ENCODE measurements at regions not wholly inside any gene's neighbourhood (a gene's known extent, or its start where the extent isn't known, plus 50 kb on each side); places are given as distances from the start of the nearest gene placed in this dataset.

DNA sequence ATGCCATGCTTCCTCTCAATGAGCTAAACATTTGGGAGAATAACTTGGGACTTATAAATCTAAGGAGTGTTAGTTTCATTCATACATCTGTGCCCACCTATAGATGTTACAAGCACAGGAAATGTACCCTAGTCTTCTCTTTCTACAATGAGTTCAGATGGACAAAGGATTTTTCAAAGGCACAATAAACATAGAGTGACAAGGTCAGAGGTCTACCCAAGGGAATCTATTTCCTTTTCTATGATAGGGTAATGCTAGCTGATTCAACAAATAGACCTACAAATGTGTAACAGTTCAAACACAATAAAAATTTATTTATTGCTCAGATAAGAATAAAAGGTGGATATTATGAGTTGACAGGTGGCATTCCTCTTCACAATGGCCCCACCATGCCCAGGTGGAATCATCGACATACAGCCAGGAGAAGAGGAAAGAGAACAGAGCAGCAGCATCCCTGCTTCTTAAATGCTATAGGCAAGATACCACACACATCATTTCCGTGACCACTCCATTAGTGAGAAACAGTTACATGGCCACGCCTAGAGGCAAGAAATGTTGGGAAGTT is 421.8 kb downstream of the HNRNPD start:
- DNase-seq (ENCODE audit: low read depth in 2 of 2) = no peak

DNA sequence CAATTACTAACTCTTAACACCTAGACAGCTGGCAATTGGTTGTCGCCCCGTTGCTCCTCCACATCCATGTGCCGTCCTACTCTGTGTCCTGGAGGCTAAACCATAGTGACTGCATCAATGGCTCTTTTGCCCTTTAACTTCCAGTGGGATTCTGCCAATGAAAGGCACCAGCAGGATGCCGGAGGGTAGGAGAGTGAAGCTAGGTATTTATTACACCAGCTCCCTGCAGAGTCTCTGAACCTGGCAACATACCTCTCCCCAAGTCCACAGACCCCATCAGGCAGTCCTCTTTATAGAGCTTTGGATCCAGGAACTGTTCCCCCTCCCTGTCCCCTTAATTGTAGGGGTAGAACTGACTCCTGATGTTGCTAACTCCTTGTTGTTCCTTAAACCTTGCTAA is 426.8 kb downstream of the HNRNPD start:
- no peak for DNase-seq (ENCODE audit: low read depth in 2 of 2)

DNA sequence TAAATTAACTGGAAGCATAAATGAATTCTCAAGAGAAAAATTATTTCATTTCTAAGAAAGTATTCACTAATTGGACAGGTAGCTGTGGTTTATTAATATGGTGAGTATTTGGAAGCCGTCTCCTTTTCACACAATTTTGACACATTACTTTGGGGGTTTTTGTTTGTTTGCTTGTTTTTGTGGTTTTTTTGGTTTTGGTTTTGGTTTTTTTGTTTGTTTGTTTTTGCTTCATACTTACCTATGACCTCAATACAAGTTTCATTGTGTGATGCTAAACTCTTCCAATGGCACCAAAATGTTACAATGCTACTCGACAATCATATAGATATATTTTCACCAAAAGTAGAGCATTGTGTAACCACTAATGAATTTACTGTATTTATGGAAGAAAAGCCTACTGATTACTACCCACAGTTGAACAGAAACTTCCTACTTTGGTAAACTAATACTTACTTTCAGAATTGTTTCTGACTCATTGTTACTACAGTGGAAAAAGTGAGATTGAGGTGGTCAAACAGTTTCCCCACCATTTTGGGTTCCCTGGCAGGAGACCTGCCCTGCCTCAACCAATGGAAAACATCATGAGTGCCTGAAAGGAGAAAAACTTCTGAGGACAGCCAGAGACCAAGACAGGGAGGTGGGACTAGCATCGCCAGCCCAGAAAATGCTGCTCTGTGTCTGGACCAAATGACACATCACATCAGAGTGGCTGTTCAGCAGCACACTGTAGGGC is 443.1 kb downstream of the HNRNPD start:
- DNase-seq (ENCODE audit: low read depth in 2 of 2) = no peak

DNA sequence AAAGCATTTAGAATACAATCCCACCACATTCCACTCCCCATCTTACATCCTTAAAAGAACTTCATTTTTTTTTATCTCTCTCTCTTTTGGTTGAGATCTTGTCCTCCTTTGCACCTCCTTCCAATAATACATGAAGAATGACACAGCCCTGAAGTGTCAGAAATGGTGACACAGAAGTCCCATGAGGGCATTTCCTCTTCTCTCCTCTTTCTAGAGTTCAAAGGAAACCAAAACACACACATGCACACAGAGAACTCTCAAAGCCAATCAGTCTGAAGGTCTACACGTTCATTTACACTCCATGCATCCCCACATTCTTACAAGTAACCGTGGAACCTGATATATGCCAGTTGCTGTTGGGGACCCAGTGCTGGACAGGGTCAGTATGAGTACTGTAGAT is 450.7 kb downstream of the HNRNPD start:
- DNase-seq (ENCODE audit: low read depth in 2 of 2) = no peak

DNA sequence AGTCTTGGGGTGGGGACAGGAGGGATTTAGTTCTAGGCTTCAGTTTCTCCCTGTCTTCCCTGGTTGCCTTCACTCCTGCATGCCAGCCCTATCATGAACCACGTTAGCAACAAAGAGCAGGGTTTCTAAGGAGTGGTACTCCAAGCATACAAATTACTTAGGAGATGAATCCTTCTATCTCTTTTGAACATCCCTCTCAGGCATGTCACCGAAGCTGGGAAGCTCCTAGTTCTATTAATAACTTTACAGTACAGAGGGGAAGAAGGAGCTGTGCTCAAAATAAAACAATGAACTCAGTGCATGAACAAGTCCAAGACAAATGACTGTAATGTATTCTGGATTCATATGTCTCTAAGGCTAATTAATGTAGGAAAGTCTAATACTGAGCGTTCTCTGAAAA is 450.6 kb upstream of the RASGEF1B start:
- no peak for DNase-seq (ENCODE audit: low read depth in 2 of 2)

DNA sequence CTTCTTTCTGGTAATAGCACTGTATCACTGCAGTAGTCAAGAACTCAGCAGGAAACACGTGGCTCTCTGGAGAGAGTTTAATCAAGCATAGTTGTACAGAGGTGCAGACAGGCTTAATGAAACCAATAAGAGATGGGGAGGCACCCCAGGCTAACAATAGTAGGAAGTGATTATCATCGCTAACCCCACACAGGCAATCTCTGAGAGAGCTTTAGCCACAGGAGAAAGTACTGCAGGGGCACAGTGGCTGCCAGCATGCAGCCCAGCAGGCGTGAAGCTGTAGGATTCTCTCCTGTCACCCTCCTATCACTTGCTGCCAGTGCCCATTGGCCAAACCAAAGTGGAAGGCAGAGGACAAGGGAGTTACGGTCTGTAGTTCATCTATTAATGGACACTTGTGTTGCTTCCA is 450.0 kb upstream of the RASGEF1B start:
- DNase-seq (ENCODE audit: low read depth in 2 of 2) = no peak

DNA sequence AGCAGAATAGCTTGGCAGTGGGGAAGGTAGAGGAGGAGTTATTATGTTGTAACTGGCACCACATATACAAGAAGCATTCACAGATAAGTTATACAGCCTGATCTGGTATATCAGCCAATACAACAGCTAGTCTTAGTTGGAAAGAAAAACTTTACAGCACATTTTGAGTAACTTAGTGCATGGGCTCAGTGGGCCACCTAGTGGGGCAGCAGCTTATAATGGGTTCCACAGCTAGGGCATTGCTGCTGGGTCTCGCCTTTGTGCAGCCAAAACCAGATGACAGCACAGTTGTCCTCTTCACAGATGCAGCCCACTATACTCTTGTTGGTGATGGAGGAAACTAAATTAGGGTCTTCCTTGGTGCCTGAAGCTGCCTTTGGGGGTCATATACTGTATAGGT is 448.1 kb upstream of the RASGEF1B start:
- DNase-seq (ENCODE audit: low read depth in 2 of 2) = no peak

DNA sequence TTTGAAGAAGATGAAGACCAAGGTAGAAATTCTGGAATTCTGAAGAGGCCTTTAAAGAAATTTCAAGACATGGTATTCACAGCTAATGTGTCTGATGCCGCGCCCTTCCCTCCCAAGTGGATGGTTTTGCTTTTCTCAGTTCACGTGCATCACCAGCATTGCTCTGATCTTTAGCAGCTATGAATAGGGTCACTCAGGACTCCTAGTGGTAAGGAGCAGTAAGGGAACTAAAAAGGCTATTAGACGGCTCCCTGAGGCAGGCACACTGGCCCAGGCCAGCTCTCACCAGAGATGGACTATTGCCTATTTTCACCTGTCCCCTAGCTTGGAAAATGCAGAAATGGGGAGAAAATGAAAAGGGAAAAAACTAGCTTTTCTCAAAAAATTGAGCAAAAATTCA is 447.5 kb upstream of the RASGEF1B start:
- no peak for DNase-seq (ENCODE audit: low read depth in 2 of 2)

DNA sequence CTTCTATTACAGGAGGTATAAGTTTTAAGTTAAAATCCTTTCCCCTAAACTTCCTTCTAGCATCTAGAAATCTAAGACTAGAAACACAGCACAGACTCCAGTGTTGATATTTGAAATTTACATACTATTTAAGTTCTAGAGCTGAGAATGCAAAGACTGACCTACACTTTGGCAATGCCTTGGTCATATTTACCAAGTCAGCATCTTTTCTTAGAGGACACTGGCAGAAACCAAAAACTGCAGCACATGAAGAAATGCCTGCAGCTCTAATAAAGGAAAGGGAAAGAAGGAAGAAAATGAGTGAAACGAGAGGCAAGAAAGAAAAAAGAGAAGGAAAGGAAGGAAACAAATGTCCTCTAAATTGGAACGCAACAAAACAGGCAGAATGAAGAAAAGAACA is 443.7 kb upstream of the RASGEF1B start:
- no peak for DNase-seq (ENCODE audit: low read depth in 2 of 2)

DNA sequence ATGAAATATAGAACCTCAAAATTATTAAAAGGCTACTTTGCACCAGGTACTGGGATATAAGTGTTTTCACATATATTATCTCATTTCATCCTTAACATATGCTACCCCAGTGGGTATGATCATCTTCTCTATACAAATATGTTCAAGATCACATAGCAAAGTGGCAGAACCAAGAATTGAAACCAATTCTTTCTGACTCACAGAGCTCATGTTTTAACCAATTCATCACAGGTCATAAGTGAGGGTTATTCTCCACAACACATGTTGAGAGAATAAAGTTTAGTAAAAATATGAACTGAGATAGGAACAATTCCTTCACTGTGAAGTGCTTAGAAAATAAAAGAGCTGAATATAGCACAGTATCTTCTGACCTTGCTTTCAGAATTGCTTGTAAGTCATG is 442.9 kb upstream of the RASGEF1B start:
- DNase-seq (ENCODE audit: low read depth in 2 of 2) = no peak

DNA sequence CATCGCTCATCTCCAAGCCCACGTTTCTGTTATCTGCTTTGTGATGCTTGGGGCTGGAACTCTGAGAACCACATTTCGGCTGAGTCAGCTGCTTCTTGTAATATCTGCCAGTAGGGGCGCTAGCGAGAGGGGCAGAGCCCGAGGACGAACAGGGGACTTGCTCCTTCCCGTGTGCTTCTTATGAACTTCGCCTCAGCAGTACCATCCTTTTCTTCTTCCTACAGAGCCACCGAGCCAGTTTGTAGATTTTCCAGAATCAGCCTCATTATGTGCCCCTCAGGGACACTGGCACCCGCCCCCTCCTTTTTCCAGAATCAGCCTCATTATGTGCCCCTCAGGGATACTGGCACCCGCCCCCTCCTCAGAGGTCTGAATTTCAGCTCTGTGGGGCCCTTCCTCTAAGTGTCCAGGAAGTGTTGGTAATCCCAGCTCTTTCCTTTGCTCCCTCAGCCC is 441.7 kb upstream of the RASGEF1B start:
- peak; percentile 4 to 30 for DNase-seq (ENCODE audit: low read depth in 2 of 2)

DNA sequence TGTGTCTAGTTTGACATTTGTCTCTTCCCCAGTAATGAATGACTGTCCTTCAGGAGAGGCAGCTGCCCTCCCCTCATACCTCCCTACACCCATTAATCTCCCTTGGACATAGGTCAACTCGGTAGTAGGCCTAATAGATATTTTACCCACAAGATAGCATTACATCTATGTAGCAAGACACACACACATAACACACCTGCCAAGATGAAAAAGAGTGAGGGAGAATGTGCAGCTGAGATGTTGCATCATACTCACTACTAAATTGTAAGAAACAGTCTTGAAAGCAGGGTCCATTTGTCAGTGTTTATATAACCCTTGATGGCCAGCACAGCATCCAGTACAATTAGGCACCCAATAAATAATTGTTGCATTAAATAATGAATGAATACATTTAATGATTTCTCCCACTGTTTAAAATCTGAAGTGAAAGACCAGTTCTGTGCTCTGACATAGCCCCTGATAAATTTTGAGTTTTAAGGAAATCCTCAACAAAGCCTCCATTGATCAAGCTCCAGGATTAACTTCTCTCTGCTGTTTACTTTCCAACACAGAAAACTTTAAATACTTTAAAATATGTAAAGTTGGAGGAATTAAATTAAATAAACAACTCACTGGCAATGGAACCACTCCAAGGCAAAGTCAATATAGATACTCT is 440.8 kb upstream of the RASGEF1B start:
- DNase-seq (ENCODE audit: low read depth in 2 of 2) = no peak

DNA sequence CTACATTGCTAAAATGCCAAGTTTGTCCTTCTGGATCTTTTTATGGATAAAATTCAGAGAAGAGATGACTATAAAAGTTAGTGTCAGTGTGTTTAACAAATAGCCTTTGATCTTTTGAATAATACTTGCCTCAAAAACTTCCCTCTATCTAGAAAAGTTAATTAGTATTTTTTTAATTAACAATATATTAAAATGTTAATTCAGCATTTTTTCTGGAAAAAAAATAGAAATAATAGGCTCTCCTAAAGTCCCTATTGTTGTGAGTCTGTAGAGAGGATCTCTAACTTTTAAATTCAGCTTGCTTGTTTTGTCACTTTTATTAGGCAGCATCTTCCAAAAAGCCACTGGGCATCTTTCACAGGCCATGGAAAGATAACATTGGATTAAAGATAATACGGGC is 435.2 kb upstream of the RASGEF1B start:
- DNase-seq (ENCODE audit: low read depth in 2 of 2) = no peak

DNA sequence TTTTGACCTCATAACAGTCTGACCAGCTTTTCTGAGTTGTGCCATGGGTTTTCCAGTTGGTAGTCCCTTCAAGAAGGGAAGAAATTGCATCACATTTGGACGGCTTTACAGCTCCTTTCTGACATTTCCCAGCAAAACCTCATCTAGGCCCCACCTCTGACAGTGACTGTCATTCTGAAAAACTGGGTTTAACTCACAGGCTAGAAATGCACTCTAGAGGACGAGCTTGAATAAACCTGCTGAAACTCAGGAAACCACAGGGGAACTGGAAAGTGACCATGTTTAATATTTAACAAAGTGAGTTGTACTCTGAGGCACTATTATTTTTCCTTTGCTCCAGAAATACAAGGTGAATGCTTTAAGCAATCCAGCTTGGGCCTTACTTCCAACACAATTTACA is 434.3 kb upstream of the RASGEF1B start:
- DNase-seq (ENCODE audit: low read depth in 2 of 2) = no peak

DNA sequence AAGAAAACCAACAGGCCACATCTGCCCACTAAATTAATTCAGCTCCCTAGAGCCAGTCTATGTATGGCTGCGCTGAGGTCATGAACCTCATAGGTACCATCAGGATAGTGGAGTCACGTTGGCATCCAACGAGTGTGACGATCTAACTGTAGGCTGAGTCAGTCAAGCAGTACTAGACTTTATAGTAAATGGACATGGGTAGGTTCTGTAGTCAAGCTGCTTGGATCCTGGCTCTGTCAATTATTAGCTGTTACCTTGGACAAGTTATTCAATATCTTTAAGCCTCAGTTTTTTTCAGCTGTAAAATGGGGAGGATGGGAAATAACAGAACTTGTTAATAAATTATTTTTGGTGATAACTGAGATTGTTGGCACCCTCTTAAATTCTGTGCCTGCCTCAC is 432.4 kb upstream of the RASGEF1B start:
- DNase-seq (ENCODE audit: low read depth in 2 of 2) = no peak

DNA sequence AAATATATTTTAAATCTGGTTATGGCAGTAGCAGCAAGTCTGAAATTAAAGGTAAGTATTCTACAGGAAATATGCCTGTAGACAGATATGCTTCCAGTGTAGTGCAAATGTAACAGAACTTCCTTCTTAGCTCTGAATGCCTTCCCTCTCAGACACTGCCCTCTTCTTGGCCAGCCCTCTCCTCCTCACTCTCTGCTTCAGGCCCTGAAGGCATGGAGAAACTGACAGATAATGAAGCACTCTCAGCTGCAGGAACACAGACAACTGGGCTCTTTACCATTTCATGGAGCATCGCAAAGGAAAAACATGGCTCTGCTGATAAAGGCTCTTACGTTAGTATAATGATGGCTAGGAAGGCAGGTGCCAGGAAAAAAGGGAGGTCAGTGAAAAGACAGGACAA is 431.5 kb upstream of the RASGEF1B start:
- DNase-seq (ENCODE audit: low read depth in 2 of 2) = no peak

DNA sequence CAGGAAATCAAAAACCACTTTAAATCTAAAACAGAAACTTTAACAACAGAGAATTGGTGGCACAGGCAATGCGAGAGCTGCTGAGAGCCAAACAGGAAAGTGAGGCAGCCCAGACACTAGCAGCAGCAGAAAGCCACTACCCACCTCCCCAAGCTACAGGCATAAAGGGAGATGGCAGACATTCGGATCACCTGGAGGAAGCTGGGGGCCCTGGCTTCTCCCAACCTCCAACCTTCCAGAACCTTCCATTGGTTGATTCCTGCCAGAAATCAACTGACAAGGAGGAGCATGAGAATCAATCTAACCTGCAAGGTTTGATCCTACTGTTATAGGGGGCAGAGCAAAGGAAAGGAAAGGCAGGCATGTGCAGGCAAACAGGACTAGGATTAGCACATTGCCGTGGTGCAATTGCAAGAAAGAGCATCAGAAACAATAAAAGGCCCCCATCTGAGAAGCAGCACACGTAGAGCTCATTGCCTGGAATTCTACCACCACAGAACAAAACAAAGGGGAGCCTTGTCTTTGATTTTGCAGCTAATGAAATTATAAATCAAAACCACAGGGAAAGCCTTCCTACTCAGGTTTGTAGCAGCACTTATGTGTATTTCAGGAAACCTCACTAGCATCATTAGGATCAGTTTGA is 427.3 kb upstream of the RASGEF1B start:
- no peak for DNase-seq (ENCODE audit: low read depth in 2 of 2)

DNA sequence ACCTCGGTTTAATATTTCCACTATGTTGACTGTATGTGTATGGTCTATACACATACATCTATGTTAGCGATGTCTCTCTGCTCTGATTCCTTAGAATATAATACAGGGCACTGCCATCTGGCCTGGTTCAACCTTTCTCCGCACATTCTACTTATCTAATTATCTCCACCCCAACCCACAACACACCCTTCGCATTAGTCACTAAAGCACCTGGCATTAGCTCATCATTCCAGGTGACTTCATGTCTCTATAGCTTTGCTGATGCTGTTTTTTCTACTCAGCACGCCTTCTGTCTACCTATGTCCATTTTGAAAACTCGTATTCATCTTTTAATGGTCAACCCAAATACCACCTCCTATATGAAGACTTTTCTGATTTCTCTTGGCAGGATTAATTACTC is 425.2 kb upstream of the RASGEF1B start:
- no peak for DNase-seq (ENCODE audit: low read depth in 2 of 2)

DNA sequence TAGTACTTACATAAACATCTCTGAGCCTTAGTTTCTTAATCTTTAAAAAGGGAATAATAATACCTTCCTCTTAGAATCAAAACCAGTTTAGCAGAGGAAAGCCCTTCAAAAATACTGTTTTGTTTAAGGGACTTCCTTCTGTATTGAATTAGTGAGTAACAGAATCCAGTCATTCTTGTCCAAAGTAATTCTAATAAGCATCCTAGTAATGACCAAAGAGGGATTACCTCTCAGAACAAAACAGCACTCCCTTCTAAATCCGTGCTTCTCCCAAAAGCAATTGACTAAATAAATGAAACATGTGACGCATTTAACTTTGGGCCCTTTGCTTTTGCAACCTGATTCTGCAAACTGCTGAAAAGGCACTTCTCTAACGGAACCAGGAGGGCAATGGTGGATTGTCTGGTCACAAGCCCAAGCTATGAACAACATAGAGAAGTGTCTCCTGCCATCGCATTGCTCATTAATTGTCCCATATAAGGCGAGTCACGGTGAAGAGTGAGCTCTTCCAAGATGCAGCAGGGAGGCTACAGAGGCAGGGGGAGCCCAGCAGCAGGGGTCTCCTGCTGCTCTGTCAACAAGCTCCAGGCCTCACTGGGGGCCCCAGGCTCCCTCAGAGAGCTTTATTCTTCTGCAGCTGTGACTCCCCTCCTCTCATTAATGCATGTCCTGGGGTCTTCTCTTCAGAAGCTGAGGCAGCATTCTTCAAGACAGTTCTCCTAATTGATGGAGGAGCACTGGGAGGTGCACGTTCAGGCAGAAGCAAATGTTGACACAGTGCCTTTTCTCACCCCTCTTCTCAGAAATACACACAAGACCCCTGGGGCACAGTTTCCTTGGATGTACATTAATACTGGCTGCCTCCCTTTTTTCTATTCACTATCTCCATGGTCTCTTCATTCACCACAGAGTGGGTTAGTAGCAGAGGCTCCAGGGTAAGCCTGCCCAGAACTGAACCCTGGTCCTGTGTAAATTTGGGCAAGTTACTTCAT is 419.6 kb upstream of the RASGEF1B start:
- no peak for DNase-seq (ENCODE audit: low read depth in 2 of 2)

DNA sequence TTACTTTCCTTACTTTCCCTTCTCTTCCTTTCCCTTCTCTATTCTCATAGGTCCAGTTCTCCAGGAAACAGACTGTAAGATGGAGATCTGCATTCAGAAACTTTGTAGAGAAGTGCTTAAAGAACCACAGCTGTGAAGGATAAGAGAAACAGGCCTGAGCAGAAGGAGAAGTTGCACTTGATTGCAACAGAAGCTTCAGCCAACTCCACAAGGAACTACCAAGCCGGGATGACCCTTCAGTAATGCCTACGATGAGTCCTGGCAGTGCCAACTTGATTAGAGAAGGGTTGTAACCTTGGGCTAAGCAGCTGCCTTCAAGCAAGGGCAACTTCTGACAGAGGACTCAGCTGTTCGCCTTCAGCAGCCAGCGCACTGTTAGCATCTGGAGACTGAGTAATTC is 413.3 kb upstream of the RASGEF1B start:
- no peak for DNase-seq (ENCODE audit: low read depth in 2 of 2)
